Testis (tissue), 2 donors: ENCODE measurements at regions not wholly inside any gene's neighbourhood (a gene's known extent, or its start where the extent isn't known, plus 50 kb on each side); places are given as distances from the start of the nearest gene placed in this dataset.

ENCODE experiments used
- POLR2A ChIP-seq: fragments of 450-650 bp; IDR thresholded peaks from one replicate; pipeline ENCODE4 v1.6.1; 2017; ENCODE audit warnings: antibody characterized with exemption, mild to moderate bottlenecking, moderate library complexity
- TF ChIP-seq, protein P1 (sequence below), 3 experiments: fragments of 450-650 bp in 2 of 3; fragments of 200-600 bp in 1 of 3; sonication (generic) in 1 of 3; IDR thresholded peaks; one replicate each; pipeline ENCODE4 v1.5.1; 2016 to 2019; ENCODE audit warnings: antibody characterized with exemption in 3 of 3, mild to moderate bottlenecking in 2 of 3, moderate library complexity in 1 of 3

DNA sequence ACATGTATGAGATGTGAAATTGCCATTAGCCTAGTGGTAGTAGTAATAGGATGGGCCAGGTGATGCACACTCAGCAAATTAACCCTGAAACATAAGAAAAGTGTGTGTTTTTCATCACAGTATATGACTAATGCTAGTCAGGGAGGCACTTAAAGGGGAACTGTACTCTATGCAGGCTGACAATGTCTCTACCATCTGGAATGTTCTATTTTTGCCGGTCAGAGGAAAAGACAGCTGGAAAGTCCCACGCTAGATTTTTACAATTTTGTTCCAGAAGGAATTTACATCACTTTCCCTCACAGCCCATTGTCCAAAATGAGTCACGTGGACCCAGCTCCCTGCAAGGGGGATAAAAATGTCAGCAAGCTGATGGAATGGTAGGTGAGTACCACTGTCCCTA lies 746.3 kb upstream of the CHAC2 start:
- TF ChIP-seq, protein P1, sequence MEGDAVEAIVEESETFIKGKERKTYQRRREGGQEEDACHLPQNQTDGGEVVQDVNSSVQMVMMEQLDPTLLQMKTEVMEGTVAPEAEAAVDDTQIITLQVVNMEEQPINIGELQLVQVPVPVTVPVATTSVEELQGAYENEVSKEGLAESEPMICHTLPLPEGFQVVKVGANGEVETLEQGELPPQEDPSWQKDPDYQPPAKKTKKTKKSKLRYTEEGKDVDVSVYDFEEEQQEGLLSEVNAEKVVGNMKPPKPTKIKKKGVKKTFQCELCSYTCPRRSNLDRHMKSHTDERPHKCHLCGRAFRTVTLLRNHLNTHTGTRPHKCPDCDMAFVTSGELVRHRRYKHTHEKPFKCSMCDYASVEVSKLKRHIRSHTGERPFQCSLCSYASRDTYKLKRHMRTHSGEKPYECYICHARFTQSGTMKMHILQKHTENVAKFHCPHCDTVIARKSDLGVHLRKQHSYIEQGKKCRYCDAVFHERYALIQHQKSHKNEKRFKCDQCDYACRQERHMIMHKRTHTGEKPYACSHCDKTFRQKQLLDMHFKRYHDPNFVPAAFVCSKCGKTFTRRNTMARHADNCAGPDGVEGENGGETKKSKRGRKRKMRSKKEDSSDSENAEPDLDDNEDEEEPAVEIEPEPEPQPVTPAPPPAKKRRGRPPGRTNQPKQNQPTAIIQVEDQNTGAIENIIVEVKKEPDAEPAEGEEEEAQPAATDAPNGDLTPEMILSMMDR (IDR thresholded peaks at IDR 0.05), result no peak
- TF ChIP-seq POLR2A, result no peak
